GM23248 (cell line): ENCODE measurements at regions not wholly inside any gene's neighbourhood (a gene's known extent, or its start where the extent isn't known, plus 50 kb on each side); places are given as distances from the start of the nearest gene placed in this dataset.

ENCODE experiments used
- DNase-seq: peaks from one replicate; pipeline ENCODE4 v3.0.0-alpha.2; 2015
- H2AFZ ChIP-seq: fragments of 200-600 bp; sonication (generic); 2 replicates; pipeline ENCODE4 v1.6.1; 2016; ENCODE audit warnings: antibody characterized with exemption
- H3F3A ChIP-seq: fragments of 200-600 bp; sonication (generic); 2 replicates; pipeline ENCODE4 v1.6.1; 2016; ENCODE audit warnings: mild to moderate bottlenecking, antibody characterized with exemption, mixed run types; ENCODE audit not compliant: insufficient read depth
- H3K27ac ChIP-seq: fragments of 200-600 bp; sonication (generic); 2 replicates; pipeline ENCODE4 v1.5.1; 2016; ENCODE audit warnings: mild to moderate bottlenecking
- H3K27me3 ChIP-seq: fragments of 200-600 bp; sonication (generic); replicated peaks from 2 replicates; pipeline ENCODE4 v1.6.1; 2016; ENCODE audit warnings: mild to moderate bottlenecking; ENCODE audit not compliant: insufficient read depth
- H3K36me3 ChIP-seq: fragments of 200-600 bp; sonication (generic); 2 replicates; pipeline ENCODE4 v1.6.1; 2016; ENCODE audit warnings: low read depth, mild to moderate bottlenecking
- H3K4me1 ChIP-seq: fragments of 200-600 bp; sonication (generic); 2 replicates; pipeline ENCODE4 v1.6.1; 2016; ENCODE audit warnings: mild to moderate bottlenecking; ENCODE audit not compliant: insufficient read depth
- H3K4me2 ChIP-seq: fragments of 200-600 bp; sonication (generic); one replicate; pipeline ENCODE4 v1.6.1; 2016; ENCODE audit warnings: mild to moderate bottlenecking; ENCODE audit not compliant: unreplicated experiment
- H3K4me3 ChIP-seq: fragments of 200-600 bp; sonication (generic); 2 replicates; pipeline ENCODE4 v1.5.1; 2016; ENCODE audit warnings: mild to moderate bottlenecking
- H3K79me2 ChIP-seq: fragments of 200-600 bp; sonication (generic); 2 replicates; pipeline ENCODE4 v1.6.1; 2016; ENCODE audit warnings: mild to moderate bottlenecking; ENCODE audit not compliant: insufficient read depth
- H3K9ac ChIP-seq: fragments of 200-600 bp; sonication (generic); 2 replicates; pipeline ENCODE4 v1.6.1; 2016; ENCODE audit warnings: mild to moderate bottlenecking
- H3K9me2 ChIP-seq: fragments of 200-600 bp; sonication (generic); 2 replicates; pipeline ENCODE4 v1.6.1; 2016; ENCODE audit warnings: mixed run types, mild to moderate bottlenecking, moderate library complexity; ENCODE audit not compliant: insufficient read depth
- H3K9me3 ChIP-seq: fragments of 200-600 bp; sonication (generic); one replicate; pipeline ENCODE4 v1.6.1; 2017; ENCODE audit warnings: low read depth
- H4K20me1 ChIP-seq: fragments of 200-600 bp; sonication (generic); 2 replicates; pipeline ENCODE4 v1.6.0; 2016; ENCODE audit not compliant: insufficient read depth
- EZH2 ChIP-seq: fragments of 200-600 bp; sonication (generic); IDR thresholded peaks from 2 replicates; pipeline ENCODE4 v1.6.1; 2018; ENCODE audit warnings: antibody characterized with exemption, mild to moderate bottlenecking; ENCODE audit not compliant: insufficient read depth, poor library complexity, severe bottlenecking
- EZH2phosphoT487 ChIP-seq: fragments of 200-600 bp; sonication (generic); IDR thresholded peaks from 2 replicates; pipeline ENCODE4 v1.6.1; 2018; ENCODE audit warnings: antibody characterized with exemption, moderate library complexity, mild to moderate bottlenecking, low read depth; ENCODE audit not compliant: insufficient read depth
- WGBS, 2 experiments: methylation state at CpG; one replicate each; pipeline ENCODE4 v1.1.6; 2015 to 2017; ENCODE audit warnings: low lambda C conversion rate in 2 of 2, low coverage in 1 of 2; ENCODE audit errors: missing lambda C conversion rate in 2 of 2; 5-methylcytosine and 5-hydroxymethylcytosine counted together
- in situ Hi-C: fragments of 300-500 bp; cut with MboI; formaldehyde crosslinking; loops from 2 replicates; pipeline ENCODE4 v1.15.0; 2020

- Histone ChIP-seq H3K4me1 (peaks cover 5% of the 10 kb centered on the region; the same call in 1 of the 2 replicates), H3K36me3 (no peaks in the 10 kb centered on the region), H3K27me3 (no peaks in the 10 kb centered on the region), H3K9ac (no peak overlapping the region), H3F3A (no peaks in the 10 kb centered on the region), H3K9me3 (no peaks in the 10 kb centered on the region), H2AFZ (no peak overlapping the region), H3K4me3 (no peak overlapping the region), H3K9me2 (no peaks in the 10 kb centered on the region), H3K27ac (no peak overlapping the region), H4K20me1 (no peaks in the 10 kb centered on the region), H3K79me2 (no peaks in the 10 kb centered on the region), H3K4me2 (no peak overlapping the region)
- peak; percentile 35 for DNase-seq
- in situ Hi-C loops = no loop called here
- WGBS, 2 experiments = 0 to 2% methylated on average over 2 of the region's 2 CpGs
- TF ChIP-seq EZH2phosphoT487 (no peak), EZH2 (no peak)
Measured at GRCh38 chr5:8633696-8634095, 764.7 kb downstream of the MTRR start.

- in situ Hi-C loops = no loop called here
- Histone ChIP-seq H3K27me3 (no peaks in the 10 kb centered on the region), H2AFZ (no peak overlapping the region), H3K9me2 (no peaks in the 10 kb centered on the region), H3K4me1 (peaks cover 5% of the 10 kb centered on the region; the same call in 1 of the 2 replicates), H3K9me3 (no peaks in the 10 kb centered on the region), H3K27ac (no peak overlapping the region), H4K20me1 (no peaks in the 10 kb centered on the region), H3K4me2 (no peak overlapping the region), H3K36me3 (no peaks in the 10 kb centered on the region), H3K9ac (no peak overlapping the region), H3K4me3 (no peak overlapping the region), H3F3A (no peaks in the 10 kb centered on the region), H3K79me2 (no peaks in the 10 kb centered on the region)
- DNase-seq = no peak
- TF ChIP-seq EZH2phosphoT487 = no peak
- no peak for TF ChIP-seq EZH2
- WGBS, 2 experiments = 21 to 22% methylated on average over 2 of the region's 2 CpGs
Measured at GRCh38 chr5:8634219-8634618, 765.3 kb downstream of the MTRR start.

- Histone ChIP-seq H3K4me2 (no peak overlapping the region), H3K4me1 (no peaks in the 10 kb centered on the region), H3K27ac (no peak overlapping the region), H3K79me2 (no peaks in the 10 kb centered on the region), H3K9me2 (no peaks in the 10 kb centered on the region), H3K9me3 (no peaks in the 10 kb centered on the region), H3K27me3 (no peaks in the 10 kb centered on the region), H4K20me1 (no peaks in the 10 kb centered on the region), H3K4me3 (no peak overlapping the region), H2AFZ (no peak overlapping the region), H3F3A (no peaks in the 10 kb centered on the region), H3K9ac (no peak overlapping the region), H3K36me3 (no peaks in the 10 kb centered on the region)
- no peak for DNase-seq
- 61 to 63% methylated on average over 7 of the region's 7 CpGs for WGBS, 2 experiments
- TF ChIP-seq EZH2 = no peak
- TF ChIP-seq EZH2phosphoT487 = no peak
- in situ Hi-C loops = no loop called here
Measured at GRCh38 chr5:8641786-8642505, 773.0 kb downstream of the MTRR start.

- 20 to 22% methylated on average over 3 of the region's 3 CpGs for WGBS, 2 experiments
- no peak overlapping the region for H3K4me2 ChIP-seq
Measured at GRCh38 chr5:8644377-8644776, 775.4 kb downstream of the MTRR start.

GRCh38 chr5:8647111-8647510 is 778.2 kb downstream of the MTRR start:
- H2AFZ ChIP-seq = no peak overlapping the region
- in situ Hi-C loops = no loop called here
- H4K20me1 ChIP-seq = no peaks in the 10 kb centered on the region
- TF ChIP-seq EZH2phosphoT487 (no peak), EZH2 (no peak)
- no peak overlapping the region for H3K4me2 ChIP-seq
- H3K4me1 ChIP-seq = no peaks in the 10 kb centered on the region
- no peak overlapping the region for H3K4me3 ChIP-seq
- no peak overlapping the region for H3K9ac ChIP-seq
- H3K27me3 ChIP-seq = no peaks in the 10 kb centered on the region
- no peaks in the 10 kb centered on the region for H3K9me3 ChIP-seq
- no peaks in the 10 kb centered on the region for H3K36me3 ChIP-seq
- H3K27ac ChIP-seq = no peak overlapping the region
- no peak for DNase-seq
- no peaks in the 10 kb centered on the region for H3K79me2 ChIP-seq
- no peaks in the 10 kb centered on the region for H3K9me2 ChIP-seq
- H3F3A ChIP-seq = no peaks in the 10 kb centered on the region

More at GRCh38 chr5:8644377-8644776, 775.4 kb downstream of the MTRR start:
- Histone ChIP-seq H3K36me3 (no peaks in the 10 kb centered on the region), H3K9ac (no peak overlapping the region), H3K9me2 (no peaks in the 10 kb centered on the region), H3K27ac (no peak overlapping the region), H3K27me3 (no peaks in the 10 kb centered on the region), H3K4me1 (no peaks in the 10 kb centered on the region), H3F3A (no peaks in the 10 kb centered on the region), H4K20me1 (no peaks in the 10 kb centered on the region), H3K4me3 (no peak overlapping the region), H2AFZ (no peak overlapping the region), H3K79me2 (no peaks in the 10 kb centered on the region), H3K9me3 (no peaks in the 10 kb centered on the region)
- no peak for TF ChIP-seq EZH2phosphoT487
- TF ChIP-seq EZH2 = no peak
- in situ Hi-C loops = no loop called here
- DNase-seq = no peak
